ENCODE measurements at regions not wholly inside any gene's neighbourhood (a gene's known extent, or its start where the extent isn't known, plus 50 kb on each side); places are given as distances from the start of the nearest gene placed in this dataset.
"Not testable (repeated sequence)": the region's sequence is repeated elsewhere in the genome, so short reads cannot be mapped to it uniquely, and the experiment has no call there.

DNA sequence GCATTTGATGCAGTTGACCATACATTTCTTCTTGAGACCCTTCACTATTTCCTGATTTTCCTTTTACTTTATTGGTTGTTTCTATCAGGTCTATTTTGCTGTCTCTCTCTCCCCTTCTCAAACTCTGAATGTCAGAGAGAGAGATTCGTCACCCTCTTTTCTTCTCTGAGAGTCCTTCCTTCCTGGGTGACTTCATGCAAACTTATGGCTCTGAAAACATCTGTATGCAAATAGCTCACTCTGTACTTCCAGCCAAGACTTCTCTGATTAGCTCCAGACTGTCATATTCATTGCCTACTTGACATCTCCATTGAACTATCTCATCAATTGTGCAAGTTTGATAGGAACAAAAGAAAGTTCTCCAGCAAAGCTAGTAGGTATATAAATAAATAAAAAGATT is 191.7 kb upstream of the KLF6 start:
- DNase-seq = peak in 1 of 3 donors; percentile 46

DNA sequence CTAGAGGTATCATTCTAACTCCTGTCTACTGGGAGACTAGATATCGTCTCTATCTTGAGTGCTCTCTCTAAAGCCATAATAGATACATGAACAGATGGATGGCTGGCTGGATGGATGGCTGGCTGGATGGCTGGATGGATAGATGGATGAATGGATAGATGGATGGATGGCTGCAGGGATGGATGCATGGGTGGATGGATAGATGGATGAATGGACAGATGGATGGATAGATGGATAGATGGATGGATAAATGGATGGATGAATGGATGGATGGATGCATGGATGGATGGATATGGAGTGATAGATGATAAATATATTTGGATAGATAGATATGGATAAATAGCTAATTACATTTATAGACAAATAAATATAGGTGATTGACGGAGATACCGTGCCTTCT is 191.2 kb upstream of the KLF6 start:
- DNase-seq = no peak

DNA sequence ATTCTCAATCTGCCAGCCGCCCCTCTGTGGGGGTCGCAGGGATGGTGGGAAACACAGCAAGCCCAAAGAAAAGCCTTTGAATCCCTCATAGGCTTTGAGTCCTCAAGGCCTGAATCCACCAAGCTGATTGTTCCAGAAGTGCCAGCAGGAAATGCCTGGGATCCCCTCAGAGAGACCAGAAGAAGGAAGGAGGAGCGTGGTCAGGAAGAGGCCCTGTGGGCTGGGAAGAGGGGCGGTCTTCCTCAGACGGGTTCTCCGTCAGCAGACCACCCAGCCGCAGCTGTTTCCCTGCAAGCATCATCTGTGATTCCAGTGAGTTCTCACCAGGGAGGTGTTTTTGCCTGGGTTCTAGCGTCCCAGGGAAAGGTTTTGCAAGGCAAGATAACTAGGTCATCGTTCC is 190.0 kb upstream of the KLF6 start:
- DNase-seq = no peak

DNA sequence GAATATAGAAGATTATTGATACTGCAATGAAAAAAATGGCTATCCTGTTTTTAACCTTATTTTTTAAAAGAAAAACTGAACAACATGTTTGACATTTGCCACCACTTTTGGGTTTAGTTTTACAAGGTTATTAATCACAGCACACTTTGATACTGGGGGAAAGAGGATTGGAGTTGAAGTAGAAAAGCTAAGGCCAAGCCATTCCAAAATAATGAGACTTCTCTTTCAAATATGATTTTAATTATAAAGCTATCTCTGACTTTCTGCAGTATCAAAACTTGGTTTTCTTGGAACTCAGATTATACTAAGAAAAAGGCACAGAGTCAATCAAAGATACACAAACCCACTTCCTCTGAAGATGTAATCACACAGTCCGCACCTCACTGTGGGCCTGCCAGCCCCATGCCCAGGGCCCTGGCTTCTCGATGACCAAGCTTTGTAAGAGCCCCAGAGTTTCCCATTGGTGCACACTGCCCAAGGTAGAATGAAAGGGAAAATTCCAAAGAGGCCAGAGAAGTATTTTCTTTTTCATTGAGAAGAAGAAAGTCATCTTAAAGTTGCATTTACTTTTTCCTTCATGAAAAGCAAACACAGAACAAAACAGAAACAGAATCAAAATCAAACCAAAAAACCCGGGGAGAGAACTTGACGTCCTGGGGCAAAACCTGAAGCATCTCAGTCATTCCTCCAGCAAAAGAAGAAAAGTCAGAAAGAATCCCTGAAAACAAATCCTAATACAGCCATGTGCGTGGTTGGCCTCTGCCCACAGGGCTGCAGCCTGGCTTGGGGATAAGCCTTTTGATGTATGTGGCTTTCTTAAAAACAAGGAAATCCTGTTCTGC is 187.7 kb upstream of the KLF6 start:
- peak; percentile 82 to 86 (median 82) for DNase-seq

DNA sequence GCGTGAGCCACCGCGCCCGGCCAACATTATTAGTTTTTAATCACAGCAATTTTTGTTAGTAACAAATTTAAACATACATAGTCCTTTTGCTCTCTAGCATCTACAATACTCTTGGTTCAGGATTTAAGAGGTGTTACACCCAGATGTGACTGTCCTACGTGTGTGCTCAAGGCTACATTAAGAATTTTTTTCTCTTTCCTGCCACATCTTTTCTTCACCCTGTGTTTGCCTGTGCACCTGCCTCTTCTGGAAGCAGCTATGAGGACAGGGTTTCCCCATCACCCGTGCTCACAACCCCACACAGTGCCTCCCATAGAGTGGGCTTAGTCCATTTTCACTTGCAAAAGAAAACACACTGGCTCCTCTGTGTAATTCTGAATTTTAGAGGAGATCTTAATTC is 186.7 kb upstream of the KLF6 start:
- DNase-seq = no peak

DNA sequence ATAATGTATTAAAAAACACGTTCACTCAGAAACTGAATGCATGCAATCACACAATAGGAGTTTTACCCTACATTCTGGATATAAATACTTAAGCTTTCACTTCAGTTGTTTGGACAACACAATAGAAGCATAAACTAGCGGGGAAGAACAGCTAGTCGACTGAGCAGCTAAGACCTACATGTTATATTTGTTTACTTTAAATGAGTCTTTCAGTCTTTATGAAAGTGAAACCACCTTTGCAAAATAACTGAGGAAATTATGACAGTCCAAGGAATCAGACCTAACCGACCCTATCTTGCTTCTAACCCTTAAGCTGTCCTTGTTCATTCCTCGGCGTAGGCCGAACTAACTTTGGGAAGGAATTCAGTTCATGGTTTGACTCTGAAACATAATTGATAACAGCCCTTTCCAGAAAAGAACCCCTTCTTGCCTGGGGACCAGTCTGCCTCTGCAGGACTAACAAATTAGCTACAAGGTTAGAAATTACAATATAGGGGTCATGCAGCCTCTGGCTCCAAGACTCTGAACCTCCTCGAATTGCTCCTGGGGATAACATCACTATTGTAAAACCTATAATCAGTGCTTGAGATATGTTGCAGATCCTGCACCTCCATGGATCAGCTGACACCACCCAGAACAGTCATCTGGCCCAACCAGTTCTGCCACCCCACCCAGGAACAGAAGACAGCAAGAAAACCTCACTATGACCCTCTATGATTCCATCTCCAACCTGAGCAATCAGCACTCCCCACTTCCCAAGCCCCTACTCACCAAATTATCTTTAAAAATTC is 185.1 kb upstream of the KLF6 start:
- no peak for DNase-seq

DNA sequence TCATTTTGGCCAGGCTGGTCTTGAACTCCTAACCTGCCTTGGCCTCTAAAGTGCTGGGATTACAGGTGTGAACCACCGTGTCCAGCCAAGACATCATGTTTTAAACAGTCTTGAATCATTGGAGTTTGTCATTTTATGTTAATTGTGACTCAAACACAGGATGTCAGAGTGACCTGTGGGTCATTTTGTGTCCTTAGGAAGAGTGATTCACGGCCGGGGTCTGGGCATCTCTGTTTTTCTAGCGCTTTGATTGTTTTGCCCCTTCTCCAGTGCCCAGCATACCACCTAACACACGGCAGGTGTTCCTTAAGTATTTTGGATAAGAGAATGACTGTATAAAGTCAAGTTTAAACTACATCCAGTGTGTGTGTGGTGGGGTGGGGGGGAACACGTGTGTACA is 183.7 kb upstream of the KLF6 start:
- no peak for DNase-seq

DNA sequence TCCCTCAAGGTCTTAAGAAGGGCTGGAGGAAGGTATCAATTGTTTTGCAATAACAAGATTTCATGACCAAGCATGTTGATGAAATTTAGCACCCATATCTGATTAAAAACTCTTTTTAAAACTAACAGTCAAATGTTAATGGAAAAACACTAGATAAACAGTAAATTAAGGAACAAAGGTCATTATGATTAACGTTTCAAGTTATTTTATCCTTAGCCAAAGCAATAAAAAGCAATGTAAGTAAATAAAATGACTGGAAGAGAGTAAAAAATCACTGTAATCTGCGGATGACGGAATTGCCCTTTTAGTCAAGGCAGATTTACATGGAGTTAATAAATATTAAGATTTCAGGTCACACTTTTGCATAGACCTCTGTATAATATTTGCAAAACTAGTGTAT is 179.5 kb upstream of the KLF6 start:
- DNase-seq = no peak

DNA sequence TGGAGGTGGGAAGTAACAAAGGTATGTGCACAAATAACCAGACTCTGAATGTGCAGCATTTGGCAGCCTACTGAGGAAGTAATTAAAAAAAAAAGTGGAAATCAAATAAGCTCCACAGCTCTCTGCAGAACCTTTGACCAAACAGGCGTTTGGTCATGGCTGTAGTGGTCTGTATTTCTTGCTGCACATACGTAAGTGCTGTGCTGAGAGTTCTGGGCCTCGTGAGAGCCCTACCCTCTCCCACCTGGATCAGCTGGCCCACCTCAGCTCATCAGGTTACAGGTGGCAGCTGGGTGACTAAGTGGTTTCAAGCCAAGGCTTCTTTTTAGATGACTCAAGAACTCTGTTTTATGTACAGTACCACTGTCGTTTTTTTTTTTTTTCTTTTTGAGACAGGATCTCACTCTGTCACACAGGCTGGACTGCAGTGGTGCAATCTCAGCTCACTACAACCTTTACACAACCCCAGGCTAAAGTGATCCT is 178.2 kb upstream of the KLF6 start:
- no peak for DNase-seq

DNA sequence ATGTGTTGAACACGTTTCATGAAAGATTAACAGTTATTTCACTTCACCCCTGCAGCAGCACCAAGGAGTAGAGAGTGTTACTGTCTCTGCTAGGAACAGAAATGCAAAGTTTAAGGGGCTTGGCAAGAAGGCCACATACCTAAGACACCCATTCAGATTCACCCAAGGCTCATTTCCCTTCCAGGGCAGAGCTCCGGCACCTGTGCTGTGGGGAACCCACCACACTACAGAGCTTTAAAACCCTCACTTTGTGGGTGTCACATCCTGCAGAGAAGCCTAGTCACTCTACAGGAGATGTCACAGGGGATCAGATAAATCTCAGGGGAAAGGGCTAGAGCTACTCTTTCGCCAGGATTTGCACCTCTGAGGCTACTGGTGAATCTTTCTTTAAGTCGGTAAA is 176.1 kb upstream of the KLF6 start:
- no peak for DNase-seq

DNA sequence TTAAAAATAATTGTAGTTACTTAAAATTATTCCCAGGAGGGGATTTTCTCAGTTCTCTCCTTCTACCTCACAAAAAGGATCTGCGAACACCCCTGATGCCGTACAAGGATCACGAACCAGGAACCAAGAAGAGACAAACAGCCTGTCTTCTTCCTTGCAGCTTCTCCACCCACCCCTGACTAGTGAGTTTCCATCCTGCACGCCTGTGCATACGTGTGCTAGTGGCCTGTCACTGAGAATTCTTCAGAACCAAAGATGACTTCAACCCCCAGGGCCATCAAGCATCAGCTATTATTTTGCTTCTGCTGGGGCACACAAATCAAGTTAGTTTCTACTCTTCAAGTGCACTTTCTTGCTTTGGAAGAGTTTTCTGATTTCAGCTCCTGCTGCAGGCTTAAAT is 175.5 kb upstream of the KLF6 start:
- DNase-seq = no peak

DNA sequence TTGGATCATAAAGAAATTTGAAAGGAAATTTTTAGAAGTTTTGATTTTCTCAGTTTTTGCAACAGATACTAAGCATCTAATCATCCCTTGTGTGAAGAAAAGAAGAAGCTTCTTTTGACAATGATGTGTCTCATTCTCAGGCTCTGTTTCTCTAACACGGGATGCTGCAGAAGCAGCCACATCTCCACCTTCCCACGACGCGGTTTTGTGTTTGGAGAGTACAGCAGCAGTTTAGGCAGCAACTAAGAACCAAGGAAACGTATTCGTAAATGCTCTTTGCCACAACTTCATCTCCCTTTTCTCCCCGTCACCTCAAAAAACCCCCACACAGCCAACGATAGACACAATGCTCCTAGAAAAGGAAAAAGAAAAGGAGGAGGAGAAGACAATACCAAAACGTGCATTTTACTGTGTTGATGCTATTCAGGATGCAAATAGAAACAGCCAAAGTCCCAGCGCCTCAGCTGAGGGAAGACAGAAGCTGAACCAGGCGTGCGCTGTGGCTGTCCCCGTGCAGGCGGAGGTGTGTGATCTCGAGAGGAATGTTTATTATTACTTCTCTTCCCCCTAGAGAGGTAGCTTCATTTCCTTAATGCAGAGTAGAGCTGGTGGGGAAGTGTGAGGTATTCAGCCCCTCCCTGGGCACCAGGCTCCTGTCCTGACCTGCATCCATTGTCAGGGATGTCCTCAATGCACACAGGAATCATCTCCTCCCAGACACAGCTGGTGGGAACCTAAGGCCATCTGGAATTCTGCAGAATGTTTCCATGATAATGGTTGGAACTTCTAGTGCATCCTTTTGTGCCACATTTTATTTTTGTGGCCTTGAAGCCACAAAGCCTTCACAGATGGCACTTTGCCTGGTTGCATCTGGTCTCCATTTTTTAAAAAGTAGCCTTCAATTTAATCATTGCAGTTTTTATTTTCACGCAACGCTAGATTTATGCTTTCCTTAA is 174.6 kb upstream of the KLF6 start:
- no peak for DNase-seq

DNA sequence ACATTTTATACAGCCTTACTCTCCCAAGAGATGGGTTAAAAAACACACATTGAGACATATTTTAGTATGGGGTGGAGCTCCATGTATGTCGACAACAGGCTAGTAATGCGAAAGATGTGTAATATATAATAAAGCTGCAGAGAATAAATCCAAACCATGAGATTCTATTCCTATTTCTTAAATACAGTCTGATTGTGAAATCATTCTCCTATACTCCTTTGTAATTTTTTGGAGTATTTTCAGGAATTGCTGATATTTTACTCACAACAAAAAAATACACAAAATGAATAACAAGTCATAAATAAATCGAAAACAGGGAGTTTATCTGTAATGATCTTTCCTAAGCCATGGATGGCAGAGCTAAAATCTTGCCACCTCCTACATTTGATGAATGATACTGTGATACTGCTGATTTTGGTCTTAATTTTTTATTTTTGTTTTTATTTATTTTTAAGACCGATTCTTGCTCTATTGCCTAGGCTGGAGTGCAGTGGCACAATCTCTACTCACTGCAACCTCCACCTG is 173.5 kb upstream of the KLF6 start:
- no peak for DNase-seq

DNA sequence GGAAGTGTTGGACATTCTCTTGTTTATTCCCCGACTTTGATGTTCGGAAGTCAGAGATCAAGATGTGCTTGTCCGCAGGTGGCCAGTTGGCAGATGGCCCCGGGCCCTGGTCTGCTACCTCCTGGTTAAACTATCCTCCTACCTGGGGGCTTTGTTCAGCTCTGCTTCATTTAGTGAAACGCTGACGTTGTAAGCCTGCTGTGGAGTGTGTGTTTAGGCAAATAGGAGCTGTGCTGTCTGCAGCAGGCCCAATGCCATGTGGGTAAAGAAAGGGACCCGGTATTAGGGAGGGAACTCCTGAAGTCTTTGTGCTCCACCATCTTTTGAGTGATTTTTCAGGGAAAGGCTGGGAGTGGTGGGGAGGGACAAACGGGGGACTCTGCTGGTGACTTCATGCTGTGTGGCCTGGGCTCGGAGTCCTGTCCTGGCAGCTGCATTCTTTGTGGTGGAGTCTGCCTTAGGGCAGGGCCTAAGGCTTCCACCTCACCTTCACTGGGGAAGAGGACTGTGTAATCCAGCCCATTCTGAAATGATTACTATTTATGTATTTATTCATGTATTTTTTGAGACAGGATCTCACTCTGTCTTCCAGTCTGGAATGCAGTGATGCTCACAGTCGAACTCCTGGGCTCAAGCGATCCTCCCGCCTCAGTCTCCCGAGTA is 171.1 kb upstream of the KLF6 start:
- DNase-seq = no peak

DNA sequence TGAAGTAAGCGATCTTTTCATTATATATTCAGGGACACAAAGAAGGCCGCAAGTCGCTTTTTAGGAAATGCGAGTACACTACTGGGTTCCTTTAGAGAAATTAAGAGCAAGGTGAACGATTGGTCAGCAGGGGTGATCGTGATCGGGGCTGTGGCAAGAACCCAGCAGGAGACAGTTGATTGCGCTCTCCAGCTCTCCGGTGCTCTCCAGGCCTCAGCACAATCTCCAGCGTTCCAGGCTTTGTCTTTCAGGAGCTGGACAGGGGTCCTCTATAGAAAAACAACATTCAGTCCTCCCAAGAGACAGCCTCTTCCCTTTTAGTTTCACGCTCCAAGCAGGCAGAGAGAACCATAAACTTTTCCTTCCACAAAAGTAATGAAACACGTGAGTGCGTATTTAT is 170.5 kb upstream of the KLF6 start:
- no peak for DNase-seq

DNA sequence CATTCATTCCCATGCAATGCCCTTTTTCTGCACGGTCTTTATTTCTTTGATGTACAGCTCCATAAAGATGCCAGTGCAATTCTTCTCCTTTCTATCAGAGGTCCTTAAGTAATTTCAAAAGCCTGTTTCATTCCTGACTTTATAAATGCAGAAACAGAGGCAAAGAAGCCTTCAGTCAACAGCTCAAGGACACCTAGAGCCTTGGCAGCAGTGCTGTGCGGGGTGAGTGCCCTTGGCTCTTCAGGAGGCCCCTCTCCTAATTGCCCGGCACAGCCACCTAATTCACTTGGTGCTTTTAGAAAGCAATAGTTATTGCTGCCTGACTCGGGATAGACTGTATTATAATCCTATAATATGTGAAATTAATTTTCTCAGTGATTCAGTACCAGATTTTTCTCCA is 169.6 kb upstream of the KLF6 start:
- DNase-seq = no peak

DNA sequence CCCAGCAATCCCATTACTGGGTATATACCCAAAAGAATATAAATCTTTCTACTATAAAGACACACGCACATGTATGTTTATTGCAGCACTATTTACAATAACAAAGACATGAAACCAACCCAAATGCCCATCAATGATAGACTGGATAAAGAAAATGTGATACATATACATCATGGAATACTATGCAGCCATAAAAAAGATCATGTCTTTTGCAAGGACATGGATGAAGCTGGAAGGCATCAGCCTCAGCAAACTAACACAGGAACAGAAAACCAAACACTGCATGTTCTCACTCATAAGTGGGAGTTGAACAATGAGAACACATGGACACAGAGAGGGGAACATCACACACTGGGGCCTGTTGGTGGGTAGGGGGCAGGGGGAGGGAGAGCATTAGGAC is 169.0 kb upstream of the KLF6 start:
- not testable (repeated sequence) for DNase-seq

DNA sequence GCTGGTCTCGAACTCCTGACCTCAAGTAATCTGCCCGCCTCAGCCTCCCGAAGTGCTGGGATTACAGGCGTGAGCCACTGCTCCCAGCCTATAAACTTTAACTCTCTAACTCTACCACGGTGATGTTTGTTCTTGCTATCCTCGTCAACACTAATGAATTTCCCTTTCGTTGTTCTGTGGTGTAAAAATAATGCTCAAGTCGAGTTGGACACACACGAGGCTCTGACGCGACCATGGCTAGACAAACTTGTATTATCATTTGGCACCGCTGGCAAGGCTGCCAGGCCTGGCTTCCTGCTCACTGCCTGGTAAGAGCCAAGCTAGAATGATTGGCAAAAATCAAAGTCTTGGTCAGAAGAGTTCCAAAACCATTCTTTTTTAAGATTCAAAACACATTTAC is 167.0 kb upstream of the KLF6 start:
- no peak for DNase-seq

DNA sequence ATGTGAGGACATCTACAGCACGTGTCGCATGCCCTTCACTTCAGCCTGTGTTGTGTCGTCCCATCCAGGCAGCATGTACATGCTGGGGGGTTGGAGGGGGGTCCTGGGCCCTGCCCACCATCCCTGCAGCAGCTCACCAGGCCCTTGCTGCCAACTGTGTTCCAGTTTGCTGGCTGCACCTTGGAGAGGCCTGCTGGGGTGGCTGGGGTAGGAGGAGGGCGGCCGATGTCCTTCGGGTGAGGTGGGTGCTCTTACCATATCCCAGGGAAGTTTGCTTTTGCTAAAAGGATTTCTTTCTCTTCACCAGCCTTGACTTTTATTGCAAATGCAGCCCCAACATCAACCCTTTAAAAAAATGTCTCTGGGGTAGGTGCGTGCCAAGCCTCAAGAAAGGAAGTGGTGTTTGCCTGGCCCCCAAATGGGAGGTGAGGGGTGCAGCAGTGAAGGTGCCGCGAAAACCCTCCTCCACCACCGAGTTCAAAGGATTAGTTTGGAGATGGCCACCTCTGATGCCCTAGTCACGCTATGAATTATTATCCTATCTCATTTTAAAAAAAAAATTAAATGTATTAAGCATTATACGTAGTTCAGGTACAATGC is 165.8 kb upstream of the KLF6 start:
- DNase-seq = no peak

DNA sequence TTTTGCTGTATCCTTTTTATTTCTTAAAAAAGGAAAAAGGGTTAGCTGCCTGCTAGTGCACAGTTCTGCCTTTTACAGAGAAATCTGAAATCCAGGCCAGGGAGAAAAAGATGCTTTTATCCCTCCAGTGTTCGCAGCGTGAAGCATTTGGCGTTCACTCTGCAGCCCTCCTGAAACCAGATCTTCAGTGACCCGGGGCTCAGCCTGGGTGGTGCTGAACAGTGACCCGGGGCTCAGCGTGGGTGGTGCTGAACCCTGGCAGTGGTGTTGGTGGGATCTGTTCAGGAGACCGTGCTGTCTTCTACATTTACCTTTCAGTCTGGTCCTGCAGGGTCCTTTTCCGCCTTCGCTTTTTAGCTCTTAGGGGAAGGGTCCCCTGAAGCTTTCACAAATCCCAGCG is 164.7 kb upstream of the KLF6 start:
- no peak for DNase-seq

DNA sequence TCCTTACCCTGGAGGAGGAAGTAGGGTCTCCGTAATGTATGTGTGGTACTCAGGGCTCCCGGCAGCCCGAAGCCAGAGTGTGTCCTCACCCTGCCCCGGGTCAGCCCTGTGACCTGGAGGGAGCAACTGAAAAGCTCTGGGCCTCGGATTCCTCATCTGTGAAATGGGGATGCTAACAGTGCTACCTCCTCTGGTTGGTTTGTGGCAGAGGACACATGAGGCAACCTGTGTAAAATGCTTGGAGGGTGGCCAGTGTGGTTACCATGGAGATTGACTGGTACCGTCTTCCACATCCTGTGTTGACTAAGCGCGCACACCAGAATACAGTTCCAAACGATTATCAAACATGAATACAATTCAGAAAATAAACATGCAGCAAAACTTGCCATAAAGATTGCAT is 163.8 kb upstream of the KLF6 start:
- DNase-seq = peak in 1 of 3 donors; percentile 31

All from suppressor macrophage treated with lipopolysaccharide for 1 hour (primary cell).